B cell (primary cell): ENCODE measurements at regions not wholly inside any gene's neighbourhood (a gene's known extent, or its start where the extent isn't known, plus 50 kb on each side); places are given as distances from the start of the nearest gene placed in this dataset.

Source experiments
- ATAC-seq: fragments of 200-7000 bp; cut with Tn5 transposase; one replicate; pipeline ENCODE4 v1.10.0; 2021; ENCODE audit warnings: low read depth, mild to moderate bottlenecking, moderate number of reproducible peaks, moderate library complexity
- CTCF ChIA-PET: fragments of 350-600 bp; sonication (Branson Sonifier 250); formaldehyde crosslinking; loops from one replicate; lab custom pipeline; 2021; ENCODE audit warnings: antibody characterized with exemption, inconsistent platforms; lab: Charles Lee
- POLR2A ChIA-PET: fragments of 350-600 bp; sonication (Branson Sonifier 250); formaldehyde crosslinking; loops from one replicate; lab custom pipeline; 2021; ENCODE audit warnings: antibody characterized with exemption; lab: Charles Lee
- DNase-seq: peaks from one replicate; pipeline ENCODE4 v3.0.0; 2013
- H2AFZ ChIP-seq: 2 replicates; pipeline ENCODE4 v1.6.1; 2012; ENCODE audit warnings: mild to moderate bottlenecking, low read depth, low read length; ENCODE audit not compliant: insufficient read depth, poor library complexity, severe bottlenecking
- H3K27ac ChIP-seq, 2 donors: 1 replicate in 1 of 2; 2 replicates in 1 of 2; pipeline ENCODE4 v1.5.1; 2012 to 2013; ENCODE audit warnings: low read length in 2 of 2, mild to moderate bottlenecking in 2 of 2, moderate library complexity in 1 of 2
- H3K27me3 ChIP-seq, 4 experiments: fragments of 200-600 bp in 1 of 4; sonication (generic) in 1 of 4; replicated peaks in 1 of 4; 1 replicate in 2 of 4; 2 replicates in 2 of 4; pipeline versions ENCODE4 v1.6.1 to v1.7.0; 2013 to 2016; ENCODE audit warnings: low read length in 3 of 4, mild to moderate bottlenecking in 2 of 4, mixed read lengths in 1 of 4, moderate library complexity in 1 of 4; ENCODE audit not compliant: insufficient read depth in 4 of 4, control insufficient read depth in 3 of 4; ENCODE audit errors: control extremely low read depth in 1 of 4
- H3K36me3 ChIP-seq, 2 experiments: replicated peaks in 1 of 2; 1 replicate in 1 of 2; 2 replicates in 1 of 2; pipeline versions ENCODE4 v1.6.1 to v1.7.1; 2013; ENCODE audit warnings: low read length in 1 of 2; ENCODE audit not compliant: insufficient read depth in 2 of 2, control insufficient read depth in 1 of 2; ENCODE audit errors: control extremely low read depth in 1 of 2, extremely low read depth in 1 of 2
- H3K4me1 ChIP-seq, 2 donors: fragments of 200-600 bp in 1 of 2; sonication (generic) in 1 of 2; 1 replicate in 1 of 2; 2 replicates in 1 of 2; pipeline versions ENCODE4 v1.5.1 to v1.6.1; 2013 to 2017; ENCODE audit warnings: low read length in 2 of 2; ENCODE audit not compliant: control insufficient read depth in 2 of 2, insufficient read depth in 2 of 2
- H3K4me2 ChIP-seq: replicated peaks from 2 replicates; pipeline ENCODE3; 2012; ENCODE audit warnings: mild to moderate bottlenecking, low read depth, low read length; ENCODE audit not compliant: poor library complexity, severe bottlenecking
- H3K4me3 ChIP-seq, 5 experiments: fragments of 200-600 bp in 1 of 5; sonication (generic) in 1 of 5; 1 replicate in 3 of 5; 2 replicates in 2 of 5; pipeline versions ENCODE4 v1.5.1 to v1.7.0; 2011 to 2016; ENCODE audit warnings: low read length in 4 of 5, mild to moderate bottlenecking in 4 of 5, low read depth in 2 of 5, control low read depth in 1 of 5, moderate library complexity in 1 of 5; ENCODE audit not compliant: insufficient read depth in 1 of 5; ENCODE audit errors: control extremely low read depth in 1 of 5, extremely low read depth in 1 of 5
- H3K79me2 ChIP-seq: fragments of 200-600 bp; sonication (generic); one replicate; pipeline ENCODE4 v1.6.0; 2016; ENCODE audit warnings: low read length; ENCODE audit not compliant: control insufficient read depth, insufficient read depth
- H3K9ac ChIP-seq: fragments of 200-600 bp; sonication (generic); 2 replicates; pipeline ENCODE4 v1.6.1; 2017; ENCODE audit warnings: mild to moderate bottlenecking, low read length, moderate library complexity
- H3K9me3 ChIP-seq, 3 donors: one replicate each; pipeline versions ENCODE4 v1.6.1 to v1.7.1; 2013; ENCODE audit warnings: low read length in 2 of 3; ENCODE audit not compliant: control insufficient read depth in 2 of 3, insufficient read depth in 1 of 3; ENCODE audit errors: control extremely low read depth in 1 of 3
- H4K20me1 ChIP-seq: 2 replicates; pipeline ENCODE4 v1.6.0; 2012; ENCODE audit warnings: mild to moderate bottlenecking, low read length; ENCODE audit not compliant: insufficient read depth, control insufficient read depth, poor library complexity, severe bottlenecking
- H3K27ac Mint-ChIP-seq: one replicate; pipeline ENCODE4 v1.8.0; 2021; ENCODE audit warnings: mixed read lengths
- H3K27me3 Mint-ChIP-seq: one replicate; pipeline ENCODE4 v1.8.0; 2021; ENCODE audit warnings: mixed read lengths
- H3K4me1 Mint-ChIP-seq: one replicate; pipeline ENCODE4 v1.8.0; 2021; ENCODE audit warnings: mixed read lengths
- H3K4me3 Mint-ChIP-seq: one replicate; pipeline ENCODE4 v1.8.0; 2021; ENCODE audit warnings: mixed read lengths
- H3K9me3 Mint-ChIP-seq: one replicate; pipeline ENCODE4 v1.8.0; 2022; ENCODE audit warnings: mixed read lengths; ENCODE audit not compliant: insufficient read depth
- CTCF ChIP-seq: fragments of 200-600 bp; IDR thresholded peaks from one replicate; pipeline ENCODE4 v1.8.0; 2022; ENCODE audit warnings: antibody characterized with exemption, mild to moderate bottlenecking
- EZH2 ChIP-seq: IDR thresholded peaks from 2 replicates; pipeline ENCODE4 v1.6.1; 2012; ENCODE audit warnings: borderline replicate concordance, low read depth, mild to moderate bottlenecking, moderate library complexity, low read length; ENCODE audit not compliant: insufficient read depth, poor library complexity, severe bottlenecking
- WGBS: methylation state at CpG from one replicate; pipeline ENCODE4 v1.1.5; 2013; ENCODE audit warnings: missing lambda C conversion rate; ENCODE audit not compliant: insufficient coverage; 5-methylcytosine and 5-hydroxymethylcytosine counted together
- intact Hi-C: fragments of 100-400 bp; cut with micrococcal nuclease; formaldehyde crosslinking; loops from one replicate; pipeline ENCODE4 v1.10.0; 2022

DNA sequence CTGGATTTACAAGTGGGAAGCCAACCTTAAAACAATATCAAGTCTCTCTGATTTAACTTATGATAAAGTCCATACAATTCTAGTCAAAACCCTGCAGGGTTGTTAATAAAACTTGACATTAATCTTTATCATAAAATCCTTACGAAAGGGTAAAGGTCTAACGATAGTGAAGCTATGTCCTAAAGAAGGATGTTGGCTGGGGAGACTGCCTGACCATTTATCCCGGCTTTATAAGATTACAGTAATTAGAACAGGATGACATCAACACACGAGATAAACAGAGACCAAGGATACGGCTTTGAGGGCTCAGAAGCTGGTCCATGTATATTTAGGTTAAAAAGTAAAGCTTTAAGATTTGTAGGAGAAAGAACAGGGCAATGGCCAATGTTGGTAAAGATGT, 189.0 kb upstream of the COPS8 start:
- H3K9ac ChIP-seq = no peak overlapping the region
- H3K4me3 Mint-ChIP-seq = no peak overlapping the region
- H3K27me3 Mint-ChIP-seq = peaks cover 19% of the 10 kb centered on the region
- ATAC-seq = no peak
- H3K36me3 ChIP-seq = no peaks in the 10 kb centered on the region
- H3K4me3 ChIP-seq = no peak overlapping the region
- H3K9me3 Mint-ChIP-seq = no peaks in the 10 kb centered on the region
- no peaks in the 10 kb centered on the region for H3K4me1 ChIP-seq
- WGBS = 95% methylated on average over 3 of the region's 5 CpGs
- CTCF ChIA-PET = no interaction called here
- DNase-seq = no peak
- no peaks in the 10 kb centered on the region for H3K4me1 Mint-ChIP-seq
- POLR2A ChIA-PET = no interaction called here
- H3K27ac ChIP-seq = no peak overlapping the region
- H3K27me3 ChIP-seq = peaks cover 0 to 2% (median 0%) of the 10 kb centered on the region in 4 experiments
- H3K9me3 ChIP-seq = no peaks in the 10 kb centered on the region
- no peak overlapping the region for H2AFZ ChIP-seq
- H4K20me1 ChIP-seq = no peaks in the 10 kb centered on the region
- no peak overlapping the region for H3K4me2 ChIP-seq
- no peaks in the 10 kb centered on the region for H3K79me2 ChIP-seq
- TF ChIP-seq EZH2 = no peak
- no peak for TF ChIP-seq CTCF
- intact Hi-C loops = no loop called here
- H3K27ac Mint-ChIP-seq = no peak overlapping the region

DNA sequence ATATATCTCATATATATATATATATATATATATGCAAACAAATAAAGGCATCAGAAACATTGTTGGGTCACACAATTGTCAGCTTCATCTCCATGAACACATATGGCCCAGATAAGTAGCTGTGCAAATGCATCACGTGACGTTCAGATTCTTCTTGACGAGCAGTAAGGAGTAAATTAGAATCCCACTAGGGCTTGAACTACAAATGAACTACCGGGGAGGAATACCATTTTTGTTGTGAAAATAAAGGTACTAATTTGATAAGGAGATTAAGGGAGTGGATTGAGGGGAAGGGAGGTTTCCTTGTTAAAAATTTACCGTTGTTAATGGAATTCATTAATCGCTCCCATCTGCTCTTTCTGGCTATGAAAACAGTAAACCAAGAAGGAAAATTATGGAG, 186.5 kb upstream of the COPS8 start:
- no peaks in the 10 kb centered on the region for H3K4me1 ChIP-seq
- H3K27me3 ChIP-seq = peaks cover 0 to 2% (median 0%) of the 10 kb centered on the region in 4 experiments
- H3K79me2 ChIP-seq = no peaks in the 10 kb centered on the region
- H3K27ac Mint-ChIP-seq = no peak overlapping the region
- H3K9ac ChIP-seq = no peak overlapping the region
- ChIA-PET POLR2A (no interaction called here), CTCF (no interaction called here)
- H3K27ac ChIP-seq = no peak overlapping the region
- no peaks in the 10 kb centered on the region for H3K36me3 ChIP-seq
- intact Hi-C loops = no loop called here
- H3K4me1 Mint-ChIP-seq = no peaks in the 10 kb centered on the region
- H3K9me3 Mint-ChIP-seq = no peaks in the 10 kb centered on the region
- H4K20me1 ChIP-seq = no peaks in the 10 kb centered on the region
- TF ChIP-seq EZH2 (no peak), CTCF (no peak)
- H2AFZ ChIP-seq = no peak overlapping the region
- no peak overlapping the region for H3K4me3 Mint-ChIP-seq
- no peak for ATAC-seq
- no peak for DNase-seq
- no peaks in the 10 kb centered on the region for H3K9me3 ChIP-seq
- peaks cover 20% of the 10 kb centered on the region for H3K27me3 Mint-ChIP-seq
- WGBS = 94% methylated on average over 6 of the region's 6 CpGs
- no peak overlapping the region for H3K4me3 ChIP-seq
- H3K4me2 ChIP-seq = no peak overlapping the region
